HL-60 (cell line): ENCODE measurements at regions not wholly inside any gene's neighbourhood (a gene's known extent, or its start where the extent isn't known, plus 50 kb on each side); places are given as distances from the start of the nearest gene placed in this dataset.

ENCODE experiments used
- DNase-seq, 2 experiments: peaks; one replicate each; pipeline ENCODE4 v3.0.0-alpha.2; 2010 to 2020; ENCODE audit warnings: low read depth in 1 of 2, low spot score in 1 of 2
- H3K27ac ChIP-seq: fragments of 250-450 bp; sonication (Bioruptor Pico); replicated peaks from 2 replicates; pipeline ENCODE4 v1.5.1; 2020; ENCODE audit warnings: mild to moderate bottlenecking, moderate library complexity
- H3K27me3 ChIP-seq: fragments of 250-450 bp; sonication (Bioruptor Pico); 2 replicates; pipeline ENCODE4 v1.5.1; 2021; ENCODE audit warnings: mild to moderate bottlenecking, moderate library complexity; ENCODE audit not compliant: insufficient read depth, poor library complexity, severe bottlenecking
- H3K4me3 ChIP-seq: replicated peaks from 2 replicates; pipeline ENCODE4 v1.5.1; 2011; ENCODE audit warnings: mild to moderate bottlenecking, control low read depth, low read length; ENCODE audit not compliant: insufficient read depth
- CTCF ChIP-seq: IDR thresholded peaks from one replicate; pipeline ENCODE4 v1.5.1; 2011; ENCODE audit warnings: low read length, control low read depth, inconsistent platforms; ENCODE audit not compliant: insufficient read depth
- GABPA ChIP-seq: IDR thresholded peaks from 2 replicates; pipeline ENCODE4 v1.6.1; 2012; ENCODE audit warnings: low read depth
- POLR2AphosphoS5 ChIP-seq: IDR thresholded peaks from 2 replicates; pipeline ENCODE4 v1.6.1; 2012; ENCODE audit warnings: low read depth
- REST ChIP-seq: IDR thresholded peaks from 2 replicates; pipeline ENCODE4 v1.6.1; 2012; ENCODE audit warnings: low read depth; ENCODE audit not compliant: insufficient replicate concordance
- SPI1 ChIP-seq: IDR thresholded peaks from 2 replicates; pipeline ENCODE4 v1.6.1; 2012; ENCODE audit warnings: low read depth, mild to moderate bottlenecking, borderline replicate concordance

GRCh38 chr22:27576815-27577573, 224.6 kb downstream of the MN1 start:
- TF ChIP-seq REST (no peak), POLR2AphosphoS5 (no peak), SPI1 (no peak)
- Histone ChIP-seq H3K27me3 (no peaks in the 10 kb centered on the region), H3K4me3 (no peak overlapping the region), H3K27ac (no peak overlapping the region)
- DNase-seq = no peak

- no peaks in the 10 kb centered on the region for H3K27me3 ChIP-seq
Measured at GRCh38 chr22:27577574-27577969, 224.0 kb downstream of the MN1 start.

GRCh38 chr22:27578937-27579617, 222.5 kb downstream of the MN1 start:
- Histone ChIP-seq H3K27ac (no peak overlapping the region), H3K4me3 (no peak overlapping the region), H3K27me3 (no peaks in the 10 kb centered on the region)
- no peak for DNase-seq
- TF ChIP-seq CTCF = no peak
- no peak for TF ChIP-seq SPI1
- TF ChIP-seq GABPA = no peak
- TF ChIP-seq REST = no peak
- no peak for TF ChIP-seq POLR2AphosphoS5

More at GRCh38 chr22:27577574-27577969, 224.0 kb downstream of the MN1 start:
- no peak for TF ChIP-seq GABPA
- TF ChIP-seq SPI1 = no peak
- TF ChIP-seq REST = no peak
- no peak for TF ChIP-seq POLR2AphosphoS5
- no peak for TF ChIP-seq CTCF
- no peak for DNase-seq
- Histone ChIP-seq H3K4me3 (no peak overlapping the region), H3K27ac (no peak overlapping the region)
